HepG2 (cell line): ENCODE measurements at regions not wholly inside any gene's neighbourhood (a gene's known extent, or its start where the extent isn't known, plus 50 kb on each side); places are given as distances from the start of the nearest gene placed in this dataset.

ENCODE experiments used
- ATAC-seq: fragments of 200-7000 bp; cut with Tn5 transposase; 3 replicates; pipeline ENCODE4 v1.9.1; 2020; ENCODE audit warnings: mild to moderate bottlenecking, moderate library complexity
- BruUV-seq: library from RNA; stranded (reverse); fragments of 400-500 nt; replicated peaks from 2 replicates; lab custom pipeline; 2021; lab: Mats Ljungman, UMichigan
- CTCF ChIA-PET: fragments of 300-600 bp; formaldehyde crosslinking; extraction: SDS; loops from one replicate; lab custom pipeline; 2021; ENCODE audit warnings: low total read pairs, inconsistent platforms, low intra/inter-chr PET ratio; lab: Yijun Ruan, JAX
- POLR2A ChIA-PET: fragments of 350-600 bp; sonication (Branson Sonifier 250); formaldehyde crosslinking; loops from one replicate; lab custom pipeline; 2020; ENCODE audit warnings: antibody characterized with exemption, inconsistent platforms; lab: Yijun Ruan, JAX
- DNase-seq: peaks from one replicate; pipeline ENCODE4 v3.0.0-alpha.2; 2015; ENCODE audit warnings: low spot score
- FAIRE-seq: peaks from 3 replicates; lab custom pipeline; 2011; peaks lifted over from hg19 to GRCh38; lab: Jason Lieb, UNC
- H2AFZ ChIP-seq: one replicate; pipeline ENCODE4 v1.6.1; 2011; ENCODE audit warnings: low read length, inconsistent platforms
- H3K27ac ChIP-seq: fragments of 300-600 bp; 3 replicates; pipeline ENCODE4 v1.8.0; 2011; ENCODE audit warnings: mixed run types, mild to moderate bottlenecking, mixed read lengths, low read length, inconsistent platforms; ENCODE audit not compliant: insufficient read depth; ENCODE audit errors: extremely low read length
- H3K27me3 ChIP-seq, 2 experiments: fragments of 200-600 bp in 1 of 2; 2 replicates in 1 of 2; 3 replicates in 1 of 2; pipeline versions ENCODE4 v1.6.0 to v1.8.0; 2011; ENCODE audit warnings: low read length in 2 of 2, mild to moderate bottlenecking in 2 of 2, moderate library complexity in 2 of 2, inconsistent platforms in 1 of 2; ENCODE audit not compliant: insufficient read depth in 2 of 2, control insufficient read depth in 1 of 2
- H3K36me3 ChIP-seq, 2 experiments: fragments of 200-600 bp in 1 of 2; replicated peaks in 1 of 2; 2 replicates in 1 of 2; 3 replicates in 1 of 2; pipeline versions ENCODE4 v1.5.1 to v1.8.0; 2011; ENCODE audit warnings: low read length in 2 of 2, inconsistent platforms in 1 of 2; ENCODE audit not compliant: insufficient read depth in 2 of 2, control insufficient read depth in 1 of 2
- H3K4me1 ChIP-seq: 2 replicates; pipeline ENCODE4 v1.5.1; 2012; ENCODE audit warnings: low read length, inconsistent platforms; ENCODE audit not compliant: insufficient read depth
- H3K4me2 ChIP-seq: 2 replicates; pipeline ENCODE4 v1.6.0; 2011; ENCODE audit warnings: low read depth, low read length, inconsistent platforms
- H3K4me3 ChIP-seq, 3 experiments: fragments of 200-600 bp in 1 of 3; sonication (generic), shearing (Covaris generic) in 1 of 3; replicated peaks in 1 of 3; 2 replicates each; pipeline ENCODE4 v1.5.1; 2011 to 2016; ENCODE audit warnings: low read length in 3 of 3, inconsistent platforms in 2 of 3, low read depth in 2 of 3, mild to moderate bottlenecking in 2 of 3, control low read depth in 1 of 3, mixed read lengths in 1 of 3; ENCODE audit not compliant: insufficient read depth in 1 of 3
- H3K79me2 ChIP-seq: one replicate; pipeline ENCODE4 v1.6.1; 2011; ENCODE audit warnings: low read length, inconsistent platforms; ENCODE audit not compliant: insufficient read depth
- H3K9ac ChIP-seq: 2 replicates; pipeline ENCODE4 v1.6.0; 2011; ENCODE audit warnings: mild to moderate bottlenecking, low read depth, low read length, inconsistent platforms; ENCODE audit not compliant: insufficient read depth
- H3K9me3 ChIP-seq: 2 replicates; pipeline ENCODE4 v1.5.1; 2012; ENCODE audit warnings: mild to moderate bottlenecking, low read length
- H4K20me1 ChIP-seq: 2 replicates; pipeline ENCODE4 v1.6.0; 2011; ENCODE audit warnings: inconsistent platforms, mild to moderate bottlenecking, low read length, moderate library complexity; ENCODE audit not compliant: insufficient read depth
- HOMEZ ChIP-seq: IDR thresholded peaks from 2 replicates; pipeline ENCODE4 v1.6.1; 2016; ENCODE audit warnings: low read depth
- NR2F2 ChIP-seq: IDR thresholded peaks from 2 replicates; pipeline ENCODE4 v1.6.1; 2012; ENCODE audit warnings: low read depth, inconsistent platforms, borderline replicate concordance
- PTBP1 ChIP-seq: fragments of 200-400 bp; formaldehyde crosslinking; IDR thresholded peaks from 2 replicates; pipeline ENCODE4 v1.6.1; 2018; ENCODE audit warnings: low read length, low read depth; ENCODE audit not compliant: poor library complexity, severe bottlenecking
- RBAK ChIP-seq: sonication (generic); formaldehyde crosslinking; IDR thresholded peaks from 2 replicates; pipeline ENCODE4 v1.5.1; 2020; ENCODE audit warnings: mild to moderate bottlenecking, missing genetic modification reagents
- TRIM24 ChIP-seq: sonication (generic); formaldehyde crosslinking; IDR thresholded peaks from 2 replicates; pipeline ENCODE4 v1.8.0; 2022; ENCODE audit warnings: mild to moderate bottlenecking, missing genetic modification reagents
- ZFP41 ChIP-seq: sonication (generic); formaldehyde crosslinking; IDR thresholded peaks from 2 replicates; pipeline ENCODE4 v1.4.0; 2020; ENCODE audit warnings: mild to moderate bottlenecking, missing genetic modification reagents, borderline replicate concordance
- ZNF160 ChIP-seq: sonication (generic); formaldehyde crosslinking; IDR thresholded peaks from 2 replicates; pipeline ENCODE4 v1.8.0; 2022; ENCODE audit warnings: mild to moderate bottlenecking, inconsistent platforms, missing genetic modification reagents
- ZNF17 ChIP-seq: sonication (generic); formaldehyde crosslinking; IDR thresholded peaks from 2 replicates; pipeline ENCODE4 v1.5.0; 2020; ENCODE audit warnings: mild to moderate bottlenecking, missing genetic modification reagents
- ZNF24 ChIP-seq: fragments of 450-650 bp; IDR thresholded peaks from 2 replicates; pipeline ENCODE4 v1.6.1; 2017; ENCODE audit warnings: antibody characterized with exemption, mild to moderate bottlenecking
- ZNF484 ChIP-seq: sonication (generic); formaldehyde crosslinking; IDR thresholded peaks from 2 replicates; pipeline ENCODE4 v1.5.1; 2020; ENCODE audit warnings: mild to moderate bottlenecking, low read depth, missing genetic modification reagents, borderline replicate concordance
- ZNF574 ChIP-seq: sonication (generic); formaldehyde crosslinking; IDR thresholded peaks from 2 replicates; pipeline ENCODE4 v1.4.0; 2020; ENCODE audit warnings: missing genetic modification reagents
- ZNF781 ChIP-seq: sonication (generic); formaldehyde crosslinking; IDR thresholded peaks from 2 replicates; pipeline ENCODE4 v1.5.1; 2020; ENCODE audit warnings: borderline replicate concordance, mild to moderate bottlenecking, missing genetic modification reagents; ENCODE audit errors: not compliant biosample characterization
- ZNF841 ChIP-seq: sonication (generic); formaldehyde crosslinking; IDR thresholded peaks from 2 replicates; pipeline ENCODE4 v1.8.1; 2023; ENCODE audit warnings: missing genetic modification reagents, borderline replicate concordance
- ZZZ3 ChIP-seq: sonication (generic); formaldehyde crosslinking; IDR thresholded peaks from 2 replicates; pipeline ENCODE4 v1.4.0; 2020; ENCODE audit warnings: missing genetic modification reagents, mild to moderate bottlenecking, borderline replicate concordance
- WGBS: methylation state at CpG from one replicate; pipeline ENCODE4 v1.1.6; 2017; ENCODE audit warnings: low lambda C conversion rate; 5-methylcytosine and 5-hydroxymethylcytosine counted together
- in situ Hi-C: cut with HindIII; loops from 2 replicates; pipeline ENCODE4 v1.10.0; 2017; ENCODE audit warnings: low pct_unique_long_range_greater_than_20kb; ENCODE audit not compliant: extremely low pct_ligation_motif_present
- intact Hi-C: fragments of 100-400 bp; cut with micrococcal nuclease; formaldehyde crosslinking; loops from one replicate; pipeline ENCODE4 v1.10.0; 2022; ENCODE audit not compliant: unreplicated experiment
- TF ChIP-seq, protein P1 (sequence below): sonication (generic); formaldehyde crosslinking; IDR thresholded peaks from 2 replicates; pipeline ENCODE4 v1.5.1; 2020; ENCODE audit warnings: missing genetic modification reagents, mild to moderate bottlenecking, borderline replicate concordance
- TF ChIP-seq, protein P2 (sequence below): sonication (generic); formaldehyde crosslinking; IDR thresholded peaks from 2 replicates; pipeline ENCODE4 v1.8.0; 2023; ENCODE audit warnings: mild to moderate bottlenecking, missing genetic modification reagents

GRCh38 chr1:82689217-82689616 lies 888.5 kb downstream of the ADGRL2 start:
- WGBS, result 0% methylated on average over 3 of the region's 4 CpGs
- no peak overlapping the region for H2AFZ ChIP-seq
- H3K4me2 ChIP-seq, result no peak overlapping the region
- intact Hi-C loops, result no loop called here
- H3K79me2 ChIP-seq, result no peaks in the 10 kb centered on the region
- DNase-seq (no peak), FAIRE-seq (no peak), ATAC-seq (no peak)
- no peaks in the 10 kb centered on the region for H3K27me3 ChIP-seq
- POLR2A ChIA-PET, result no interaction called here
- no peak overlapping the region for H3K27ac ChIP-seq
- TF ChIP-seq PTBP1, result no peak
- TF ChIP-seq, protein P1, sequence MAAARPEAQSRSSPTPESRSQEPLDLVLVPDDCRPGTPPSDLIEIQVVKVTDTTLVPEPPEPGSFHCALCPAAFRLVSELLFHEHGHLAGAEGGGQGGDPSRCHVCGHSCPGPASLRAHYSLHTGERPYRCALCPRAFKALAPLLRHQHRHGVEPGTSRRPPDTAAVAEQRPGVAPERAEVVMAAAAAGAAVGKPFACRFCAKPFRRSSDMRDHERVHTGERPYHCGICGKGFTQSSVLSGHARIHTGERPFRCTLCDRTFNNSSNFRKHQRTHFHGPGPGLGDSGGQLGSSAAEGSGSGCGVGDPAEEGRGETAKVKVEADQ (CRISPR knock-in tag), result no peak
- no peak for TF ChIP-seq ZNF17 (CRISPR knock-in tag)
- no peak for TF ChIP-seq HOMEZ (CRISPR knock-in tag)
- TF ChIP-seq RBAK (CRISPR knock-in tag), result no peak
- no peak for TF ChIP-seq ZNF24
- TF ChIP-seq ZZZ3 (CRISPR knock-in tag), result no peak
- no peak for TF ChIP-seq NR2F2
- TF ChIP-seq, protein P2, sequence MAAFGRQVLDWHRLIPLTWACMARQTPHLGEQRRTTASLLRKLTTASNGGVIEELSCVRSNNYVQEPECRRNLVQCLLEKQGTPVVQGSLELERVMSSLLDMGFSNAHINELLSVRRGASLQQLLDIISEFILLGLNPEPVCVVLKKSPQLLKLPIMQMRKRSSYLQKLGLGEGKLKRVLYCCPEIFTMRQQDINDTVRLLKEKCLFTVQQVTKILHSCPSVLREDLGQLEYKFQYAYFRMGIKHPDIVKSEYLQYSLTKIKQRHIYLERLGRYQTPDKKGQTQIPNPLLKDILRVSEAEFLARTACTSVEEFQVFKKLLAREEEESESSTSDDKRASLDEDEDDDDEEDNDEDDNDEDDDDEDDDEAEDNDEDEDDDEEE, result no peak
- TF ChIP-seq ZNF781 (CRISPR knock-in tag), result no peak
- no peak for TF ChIP-seq ZFP41
- TF ChIP-seq ZNF574, result no peak
- no peak for TF ChIP-seq ZNF841 (CRISPR knock-in tag)
- no peak for TF ChIP-seq ZNF484 (CRISPR knock-in tag)
- TF ChIP-seq TRIM24, result no peak
- no peak for TF ChIP-seq ZNF160 (CRISPR knock-in tag)
- no peaks in the 10 kb centered on the region for H3K36me3 ChIP-seq
- H3K9ac ChIP-seq, result no peak overlapping the region
- in situ Hi-C loops, result no loop called here
- no peaks in the 10 kb centered on the region for H3K4me1 ChIP-seq
- no peak overlapping the region for H3K4me3 ChIP-seq
- H3K9me3 ChIP-seq, result peaks cover 54% of the 10 kb centered on the region
- H4K20me1 ChIP-seq, result no peaks in the 10 kb centered on the region
- CTCF ChIA-PET, result no interaction called here
- no TSS peak for BruUV-seq
